ENCODE measurements at regions not wholly inside any gene's neighbourhood (a gene's known extent, or its start where the extent isn't known, plus 50 kb on each side); places are given as distances from the start of the nearest gene placed in this dataset.
"Not testable (repeated sequence)": the region's sequence is repeated elsewhere in the genome, so short reads cannot be mapped to it uniquely, and the experiment has no call there.

DNA sequence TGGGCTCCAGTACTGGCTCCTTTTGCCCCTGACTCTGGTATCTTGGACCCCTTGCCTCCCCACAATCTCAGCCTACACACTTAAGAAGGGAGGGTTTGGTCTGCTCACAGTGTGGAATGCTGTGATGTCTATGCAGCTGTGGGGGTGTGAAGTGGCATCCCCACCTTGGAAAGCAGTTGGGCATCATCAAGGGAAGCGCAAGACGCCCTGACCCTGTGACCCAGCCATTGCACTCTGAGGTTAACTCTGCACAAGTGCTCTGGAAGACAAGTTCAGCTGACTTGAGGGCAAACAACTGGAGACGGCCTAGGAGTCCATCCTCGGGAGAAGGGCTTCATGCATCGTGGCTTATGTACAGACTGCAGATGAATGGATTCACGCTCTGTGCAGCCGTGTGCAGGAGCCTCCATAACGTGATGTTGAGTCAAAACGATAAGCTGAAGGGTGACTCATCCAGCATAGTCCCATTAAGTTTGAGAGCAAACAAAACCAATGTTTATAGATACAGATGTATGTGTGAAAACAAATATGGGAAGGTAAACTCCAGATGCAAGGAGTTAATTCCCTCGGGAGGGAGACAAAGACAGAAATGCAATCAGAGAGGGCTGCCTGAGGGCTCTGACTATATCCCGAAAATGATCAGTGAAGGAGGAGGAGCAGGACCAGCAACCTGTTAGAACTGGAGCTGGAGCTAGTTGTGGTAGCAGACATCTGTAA is 86.8 kb downstream of the LSM3 start:
- no peak overlapping the region for H3K4me3 ChIP-seq (ENCODE audit: low read depth, low read length)
- peak; percentile 50 for DNase-seq (ENCODE audit: low read depth)
- no peak for TF ChIP-seq CTCF (conservative IDR thresholded peaks at IDR 0.05; ENCODE audit: low read depth, low read length)

DNA sequence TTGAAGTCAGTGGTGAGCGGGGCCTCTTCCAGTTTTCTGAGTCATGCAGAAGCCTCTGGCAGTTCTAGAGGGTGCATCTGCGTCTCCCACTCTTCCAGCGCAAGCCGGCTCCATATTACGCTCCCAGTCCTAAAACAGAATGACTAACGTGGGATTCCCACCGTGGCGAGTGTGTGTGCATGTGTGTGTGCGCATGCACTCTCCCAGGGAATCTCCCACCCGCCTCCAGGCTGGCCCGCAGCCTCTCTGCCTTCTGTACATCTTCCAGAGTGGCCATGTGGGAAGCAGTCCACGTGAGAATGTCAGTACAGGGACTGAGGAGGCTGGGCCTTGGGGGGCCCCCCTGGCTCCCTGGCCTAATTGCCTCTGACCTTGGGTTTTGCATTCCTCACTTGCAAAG is 87.7 kb downstream of the LSM3 start:
- H3K4me3 ChIP-seq (ENCODE audit: low read depth, low read length) = no peak overlapping the region
- no peak for TF ChIP-seq CTCF (conservative IDR thresholded peaks at IDR 0.05; ENCODE audit: low read depth, low read length)
- DNase-seq (ENCODE audit: low read depth) = peak; percentile 34

- DNase-seq (ENCODE audit: low read depth) = no peak
- TF ChIP-seq CTCF (conservative IDR thresholded peaks at IDR 0.05; ENCODE audit: low read depth, low read length) = no peak
- H3K4me3 ChIP-seq (ENCODE audit: low read depth, low read length) = no peak overlapping the region
Observed at GRCh38 chr3:14267976-14268375, 89.4 kb downstream of the LSM3 start.

DNA sequence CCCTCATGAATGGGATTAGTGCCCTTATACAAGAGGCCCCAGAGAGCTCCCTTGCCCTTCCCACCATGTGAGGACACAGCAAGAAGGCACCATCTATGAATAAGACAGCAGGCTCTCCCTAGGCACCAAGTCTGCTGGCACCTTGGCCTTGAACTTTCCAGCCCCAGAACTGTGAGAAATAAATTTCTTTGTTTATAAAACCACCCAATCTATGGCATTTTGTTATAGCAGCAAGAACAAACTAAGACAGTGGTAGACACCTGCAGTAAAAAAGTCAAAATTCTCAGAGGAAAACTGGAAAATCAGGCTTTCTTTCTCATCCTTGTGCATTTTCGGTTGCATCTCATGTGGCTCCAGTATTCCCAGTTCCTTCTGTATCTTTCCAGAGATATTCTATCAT is 90.3 kb downstream of the LSM3 start:
- no peak for DNase-seq (ENCODE audit: low read depth)
- no peak overlapping the region for H3K4me3 ChIP-seq (ENCODE audit: low read depth, low read length)
- no peak for TF ChIP-seq CTCF (conservative IDR thresholded peaks at IDR 0.05; ENCODE audit: low read depth, low read length)

DNA sequence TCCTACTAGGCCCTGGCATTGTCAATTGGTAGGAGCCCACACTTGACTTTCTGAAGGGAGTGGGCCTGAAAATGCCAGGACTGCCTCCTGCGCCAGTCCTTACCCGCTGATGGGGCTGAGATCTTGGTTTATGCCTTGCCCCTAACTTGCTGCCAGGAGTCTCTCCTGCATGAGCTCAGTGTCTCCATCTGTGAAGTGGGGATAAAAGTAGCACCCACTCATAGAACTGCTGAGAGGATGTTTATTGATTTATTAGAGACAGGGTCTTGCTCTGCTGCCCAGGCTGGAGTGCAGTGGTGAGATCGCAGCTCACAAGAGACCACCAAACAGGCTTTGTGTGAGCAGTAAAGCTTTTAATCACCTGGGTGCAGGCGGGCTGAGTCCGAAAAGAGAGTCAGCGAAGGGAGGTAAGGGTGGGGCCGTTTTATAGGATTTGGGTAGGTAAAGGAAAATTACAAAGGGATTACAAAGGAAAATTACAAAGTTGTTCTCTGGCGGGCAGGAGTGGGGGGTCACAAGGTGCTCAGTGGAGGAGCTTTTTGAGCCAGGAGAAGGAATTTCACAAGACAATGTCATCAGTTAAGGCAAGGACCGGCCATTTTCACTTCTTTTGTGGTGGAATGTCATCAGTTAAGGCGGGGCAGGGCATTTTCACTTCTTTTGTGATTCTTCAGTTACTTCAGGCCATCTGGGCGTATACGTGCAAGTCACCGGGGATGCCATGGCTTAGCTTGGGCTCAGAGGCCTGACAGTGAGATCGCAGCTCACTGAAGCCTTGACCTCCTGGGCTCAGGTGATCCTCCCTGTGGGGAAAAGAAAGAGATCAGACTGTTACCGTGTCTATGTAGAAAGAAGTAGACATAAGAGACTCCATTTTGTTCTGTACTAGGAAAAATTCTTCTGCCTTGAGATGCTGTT is 93.7 kb downstream of the LSM3 start:
- not testable (repeated sequence) for H3K4me3 ChIP-seq (ENCODE audit: low read depth, low read length); DNase-seq (ENCODE audit: low read depth)

DNA sequence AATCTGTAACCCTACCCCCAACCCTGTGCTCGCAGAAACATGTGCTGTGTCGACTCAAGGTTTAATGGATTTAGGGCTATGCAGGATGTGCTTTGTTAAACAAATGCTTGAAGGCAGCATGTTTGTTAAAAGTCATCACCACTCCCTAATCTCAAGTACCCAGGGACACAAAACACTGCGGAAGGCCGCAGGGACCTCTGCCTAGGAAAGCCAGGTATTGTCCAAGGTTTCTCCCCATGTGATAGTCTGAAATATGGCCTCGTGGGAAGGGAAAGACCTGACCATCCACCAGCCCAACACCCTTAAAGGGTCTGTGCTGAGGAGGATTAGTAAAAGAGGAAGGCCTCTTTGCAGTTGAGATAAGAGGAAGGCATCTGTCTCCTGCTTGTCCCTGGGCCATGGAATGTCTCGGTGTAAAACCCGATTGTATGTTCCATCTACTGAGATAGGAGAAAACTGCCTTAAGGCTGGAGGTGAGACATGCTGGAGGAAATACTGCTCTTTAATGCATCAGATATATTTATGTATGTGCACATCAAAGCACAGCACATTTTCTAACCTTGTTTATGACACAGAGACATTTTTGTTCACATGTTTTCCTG is 94.4 kb downstream of the LSM3 start:
- not testable (repeated sequence) for H3K4me3 ChIP-seq (ENCODE audit: low read depth, low read length); DNase-seq (ENCODE audit: low read depth)

- TF ChIP-seq CTCF (conservative IDR thresholded peaks at IDR 0.05; ENCODE audit: low read depth, low read length) = no peak
Observed at GRCh38 chr3:14273901-14274611, 95.4 kb downstream of the LSM3 start.

More at GRCh38 chr3:14273901-14274611, 95.4 kb downstream of the LSM3 start:
- no peak overlapping the region for H3K4me3 ChIP-seq (ENCODE audit: low read depth, low read length)
- no peak for DNase-seq (ENCODE audit: low read depth)
